Endothelial cell of umbilical vein (primary cell): ENCODE measurements at regions not wholly inside any gene's neighbourhood (a gene's known extent, or its start where the extent isn't known, plus 50 kb on each side); places are given as distances from the start of the nearest gene placed in this dataset.

ENCODE experiments used
- BruUV-seq: library from RNA; stranded (reverse); fragments of 400-500 nt; replicated peaks from 2 replicates; lab custom pipeline; 2021; lab: Mats Ljungman, UMichigan
- CTCF ChIA-PET: fragments of 300-600, 350-600 bp; sonication (Branson Sonifier 250); formaldehyde crosslinking; loops from one replicate; lab custom pipeline; 2021; ENCODE audit warnings: antibody characterized with exemption, inconsistent platforms; lab: Charles Lee
- POLR2A ChIA-PET: fragments of 300-600, 350-600 bp; sonication (Branson Sonifier 250); formaldehyde crosslinking; loops from one replicate; lab custom pipeline; 2021; ENCODE audit warnings: antibody characterized with exemption, inconsistent platforms; lab: Charles Lee
- DNase-seq: peaks from one replicate; pipeline ENCODE4 v3.0.0-alpha.2; 2011; ENCODE audit warnings: low read depth, low spot score
- FAIRE-seq: peaks from 2 replicates; lab custom pipeline; 2011; peaks lifted over from hg19 to GRCh38; lab: Jason Lieb, UNC
- H2AFZ ChIP-seq: 2 replicates; pipeline ENCODE4 v1.6.0; 2012; ENCODE audit warnings: low read depth, low read length, control low read depth, inconsistent platforms
- H3K27ac ChIP-seq: 2 replicates; pipeline ENCODE4 v1.5.1; 2011; ENCODE audit warnings: low read depth, mild to moderate bottlenecking, control low read depth, low read length, moderate library complexity; ENCODE audit not compliant: insufficient read depth
- H3K27me3 ChIP-seq, 2 experiments: 2 replicates each; pipeline versions ENCODE4 v1.6.0 to v1.6.1; 2011; ENCODE audit warnings: low read length in 2 of 2, mixed read lengths in 1 of 2; ENCODE audit not compliant: control insufficient read depth in 2 of 2, insufficient read depth in 2 of 2
- H3K36me3 ChIP-seq, 2 experiments: 2 replicates in 1 of 2; 3 replicates in 1 of 2; pipeline ENCODE4 v1.5.1; 2011; ENCODE audit warnings: low read length in 2 of 2, mild to moderate bottlenecking in 1 of 2, moderate library complexity in 1 of 2; ENCODE audit not compliant: control insufficient read depth in 2 of 2, insufficient read depth in 2 of 2; ENCODE audit errors: extremely low read depth in 1 of 2
- H3K4me1 ChIP-seq: 3 replicates; pipeline ENCODE4 v1.5.1; 2011; ENCODE audit warnings: mild to moderate bottlenecking, low read length; ENCODE audit not compliant: control insufficient read depth, insufficient read depth; ENCODE audit errors: extremely low read depth
- H3K4me2 ChIP-seq: 2 replicates; pipeline ENCODE4 v1.6.1; 2011; ENCODE audit warnings: low read length, control low read depth, mixed read lengths; ENCODE audit not compliant: insufficient read depth
- H3K4me3 ChIP-seq, 3 experiments: fragments of 200-600 bp in 1 of 3; sonication (generic), shearing (Covaris generic) in 1 of 3; replicated peaks in 1 of 3; 2 replicates each; pipeline ENCODE4 v1.5.1; 2011 to 2016; ENCODE audit warnings: control low read depth in 3 of 3, low read length in 3 of 3, mild to moderate bottlenecking in 2 of 3, inconsistent platforms in 1 of 3, low read depth in 1 of 3, moderate library complexity in 1 of 3; ENCODE audit not compliant: insufficient read depth in 1 of 3
- H3K79me2 ChIP-seq: 2 replicates; pipeline ENCODE4 v1.6.0; 2012; ENCODE audit warnings: low read length, inconsistent platforms; ENCODE audit not compliant: control insufficient read depth, insufficient read depth
- H3K9ac ChIP-seq: replicated peaks from 2 replicates; pipeline ENCODE3; 2011; ENCODE audit warnings: low read length, control low read depth; ENCODE audit not compliant: insufficient read depth; ENCODE audit errors: extremely low read depth
- H3K9me1 ChIP-seq: replicated peaks from 3 replicates; pipeline ENCODE4 v1.6.0; 2011; ENCODE audit warnings: mild to moderate bottlenecking, low read length; ENCODE audit not compliant: control insufficient read depth, insufficient read depth; ENCODE audit errors: extremely low read depth
- H3K9me3 ChIP-seq: replicated peaks from 2 replicates; pipeline ENCODE4 v1.5.1; 2012; ENCODE audit warnings: low read length, inconsistent platforms; ENCODE audit not compliant: control insufficient read depth, insufficient read depth
- H4K20me1 ChIP-seq: replicated peaks from 2 replicates; pipeline ENCODE3; 2011; ENCODE audit warnings: mild to moderate bottlenecking, low read length; ENCODE audit not compliant: control insufficient read depth, insufficient read depth; ENCODE audit errors: extremely low read depth
- CTCF ChIP-seq, 2 donors: IDR thresholded peaks; 1 replicate in 1 of 2; 2 replicates in 1 of 2; pipeline ENCODE4 v1.5.1; 2011; ENCODE audit warnings: low read length in 2 of 2, mild to moderate bottlenecking in 2 of 2, moderate library complexity in 2 of 2, control low read depth in 1 of 2, inconsistent platforms in 1 of 2, low read depth in 1 of 2; ENCODE audit not compliant: insufficient read depth in 1 of 2; ENCODE audit errors: extremely low read depth in 1 of 2
- EZH2 ChIP-seq: IDR thresholded peaks from 2 replicates; pipeline ENCODE4 v1.6.1; 2012; ENCODE audit warnings: borderline replicate concordance, low read depth, mild to moderate bottlenecking, moderate library complexity, low read length, inconsistent platforms; ENCODE audit not compliant: severe bottlenecking
- FOS ChIP-seq: IDR thresholded peaks from 2 replicates; pipeline ENCODE4 v1.6.1; 2011; ENCODE audit warnings: mild to moderate bottlenecking, low read length, moderate library complexity, borderline replicate concordance; ENCODE audit not compliant: insufficient read depth
- JUN ChIP-seq: IDR thresholded peaks from 2 replicates; pipeline ENCODE4 v1.6.1; 2011; ENCODE audit warnings: borderline replicate concordance, low read depth; ENCODE audit not compliant: insufficient read length, insufficient read depth
- MAX ChIP-seq: IDR thresholded peaks from 2 replicates; pipeline ENCODE4 v1.6.1; 2011; ENCODE audit not compliant: insufficient read depth, insufficient read length
- MYC ChIP-seq: IDR thresholded peaks from one replicate; pipeline ENCODE4 v1.6.1; 2011; ENCODE audit warnings: mild to moderate bottlenecking, low read depth, low read length
- POLR2A ChIP-seq: IDR thresholded peaks from 2 replicates; pipeline ENCODE4 v1.6.1; 2012; ENCODE audit warnings: low read depth, mild to moderate bottlenecking, control low read depth, low read length
- POLR2AphosphoS5 ChIP-seq: IDR thresholded peaks from 2 replicates; pipeline ENCODE4 v1.6.1; 2012; ENCODE audit warnings: low read depth, mild to moderate bottlenecking, control low read depth, low read length, moderate library complexity; ENCODE audit not compliant: insufficient read depth
- dilution Hi-C: fragments of 300-500 bp; cut with MboI; formaldehyde crosslinking; loops from one replicate; pipeline ENCODE4 v1.15.0; 2019; ENCODE audit warnings: low sequenced_read_pairs; ENCODE audit not compliant: extremely low pct_ligation_motif_present
- intact Hi-C: fragments of 100-400 bp; cut with micrococcal nuclease; formaldehyde crosslinking; loops from one replicate; pipeline ENCODE4 v1.10.0; 2022

GRCh38 chr7:114356133-114356532, 58.5 kb upstream of the FOXP2 start:
- no peaks in the 10 kb centered on the region for H4K20me1 ChIP-seq
- no peaks in the 10 kb centered on the region for H3K36me3 ChIP-seq
- no peaks in the 10 kb centered on the region for H3K9me3 ChIP-seq
- peaks cover 17% of the 10 kb centered on the region for H3K4me1 ChIP-seq
- no peak overlapping the region for H3K4me3 ChIP-seq
- BruUV-seq, result no TSS peak
- H2AFZ ChIP-seq, result peak overlapping the region; percentile 57
- H3K27ac ChIP-seq, result peak overlapping the region; percentile 65
- dilution Hi-C loops, result no loop called here
- no peaks in the 10 kb centered on the region for H3K79me2 ChIP-seq
- H3K27me3 ChIP-seq, result no peaks in the 10 kb centered on the region
- H3K4me2 ChIP-seq, result peak overlapping the region; percentile 72
- DNase-seq (peak; percentile 35), FAIRE-seq (no peak)
- no peaks in the 10 kb centered on the region for H3K9me1 ChIP-seq
- ChIA-PET POLR2A (no interaction called here), CTCF (no interaction called here)
- intact Hi-C loops, result no loop called here
- TF ChIP-seq JUN (peak; percentile 58), POLR2AphosphoS5 (no peak), MAX (no peak), CTCF (IDR thresholded peaks at IDR 0.05; ENCODE audit: extremely low read depth in 1 of 2, insufficient read depth in 1 of 2, low read depth in 1 of 2, low read length in 2 of 2) (no peak), POLR2A (no peak), MYC (no peak), EZH2 (no peak), FOS (peak; percentile 47)
- H3K9ac ChIP-seq, result peak overlapping the region; percentile 16
